NCI-H748 treated with DMSO at 0.1 percent for 48 hours (cell line): ENCODE measurements at regions not wholly inside any gene's neighbourhood (a gene's known extent, or its start where the extent isn't known, plus 50 kb on each side); places are given as distances from the start of the nearest gene placed in this dataset.

Experiments
- DNase-seq: peaks from one replicate; lab custom pipeline; 2025; lab: John Stamatoyannopoulos, UW

DNA sequence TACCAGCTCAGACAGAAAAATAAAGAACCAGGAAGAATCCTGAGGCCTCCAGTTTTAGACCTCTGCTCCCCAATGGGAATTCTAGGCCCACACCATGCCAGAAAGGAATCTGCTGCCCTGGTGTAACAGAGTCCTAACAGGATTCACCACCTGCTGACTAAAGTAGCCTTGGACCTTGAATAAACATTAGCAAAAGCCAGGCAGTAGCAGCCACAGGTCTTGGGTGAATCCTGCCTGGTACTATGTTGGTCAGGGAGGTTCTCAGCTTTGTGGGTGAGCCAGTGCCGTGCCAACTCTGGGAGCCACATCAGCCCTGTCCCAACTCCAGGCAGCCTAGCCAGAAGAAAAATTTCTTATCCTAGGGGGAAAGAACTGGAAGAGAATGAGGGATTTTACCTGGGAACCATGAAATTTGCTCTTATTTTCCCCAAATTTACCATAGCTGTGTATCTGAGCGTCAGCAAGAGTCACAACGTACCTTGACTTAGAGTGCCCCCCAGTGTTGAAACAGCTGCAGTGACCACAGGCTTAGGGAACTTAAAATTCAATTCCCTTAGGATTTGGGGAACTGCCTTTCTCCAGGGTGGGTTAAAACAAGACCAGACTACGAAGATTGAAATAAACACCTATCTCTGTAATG is 1895.6 kb upstream of the PRR20A start:
- no peak for DNase-seq

DNA sequence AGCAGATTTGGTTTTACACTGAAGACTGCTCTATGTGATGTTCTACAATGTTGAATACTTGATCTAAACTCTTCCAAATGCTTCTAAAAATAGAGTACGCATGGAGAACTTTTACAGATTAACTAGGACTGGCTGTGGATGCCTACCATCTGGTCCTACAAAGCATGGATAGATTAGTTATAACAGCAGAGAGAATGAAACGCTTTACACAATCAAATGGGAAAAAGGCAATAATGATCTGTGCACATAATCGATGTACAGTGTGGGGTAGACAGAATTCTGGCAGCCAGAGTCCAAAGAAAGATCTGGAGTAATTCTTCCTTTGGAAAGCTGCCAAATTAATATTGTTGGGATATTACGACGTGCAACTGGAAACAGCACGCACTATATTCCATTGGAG is 1885.5 kb upstream of the PRR20A start:
- DNase-seq, result no peak

DNA sequence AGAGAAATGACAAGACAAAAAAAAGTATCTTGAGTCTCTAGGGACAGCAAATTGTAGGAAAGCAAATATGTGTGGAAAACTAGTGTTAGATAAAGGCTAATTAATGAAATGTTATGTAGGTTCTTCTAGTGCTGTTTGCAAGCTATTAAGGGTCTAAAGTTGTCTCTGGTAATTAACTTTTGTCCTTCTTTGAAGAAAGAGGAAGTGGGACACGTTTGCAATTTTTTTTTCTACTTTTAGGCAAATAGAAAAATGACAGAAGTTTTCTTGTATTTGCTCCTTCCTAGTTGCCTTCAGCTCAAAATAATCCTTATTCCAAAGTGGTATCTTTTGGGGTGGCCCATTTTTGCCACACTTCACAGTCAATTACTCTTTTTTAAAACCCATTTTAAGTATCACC is 1877.7 kb upstream of the PRR20A start:
- no peak for DNase-seq

DNA sequence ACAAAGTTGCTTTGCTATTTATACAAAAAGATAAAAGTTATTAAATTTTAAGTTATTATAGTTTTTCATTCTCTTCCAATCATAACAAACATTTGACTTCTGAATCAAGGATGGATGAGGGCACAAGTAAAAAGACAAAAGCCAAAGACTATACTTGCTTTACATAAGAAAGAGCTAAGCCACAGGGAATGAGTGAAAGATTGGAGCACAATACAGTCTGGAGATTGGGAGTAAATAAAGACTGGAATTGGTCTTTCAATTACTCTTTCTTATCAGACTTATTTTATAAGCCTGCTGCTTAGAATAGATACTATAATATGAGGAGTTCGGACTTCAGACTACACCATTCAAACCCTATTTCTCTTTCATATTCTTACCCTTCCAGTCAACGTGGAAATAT is 1874.1 kb upstream of the PRR20A start:
- DNase-seq, result no peak

DNA sequence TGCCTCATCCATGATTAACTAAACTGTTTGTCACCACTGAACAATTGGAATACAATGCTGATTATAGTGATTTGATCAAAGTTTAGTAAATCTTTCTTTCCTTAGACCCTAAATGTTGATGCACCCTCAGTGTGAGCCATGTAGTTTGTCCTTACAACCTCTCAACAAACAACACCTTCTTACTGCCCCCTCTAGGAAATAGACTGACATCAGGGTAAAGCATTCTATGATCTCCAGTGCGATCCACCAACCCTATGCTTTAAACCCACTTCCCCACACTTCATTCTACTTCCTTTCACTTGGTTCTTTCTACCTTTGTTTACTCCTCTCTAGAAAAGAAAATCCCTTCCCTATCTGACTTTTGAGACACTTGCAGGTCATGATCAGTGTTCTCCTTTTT is 1842.5 kb upstream of the PRR20A start:
- no peak for DNase-seq

DNA sequence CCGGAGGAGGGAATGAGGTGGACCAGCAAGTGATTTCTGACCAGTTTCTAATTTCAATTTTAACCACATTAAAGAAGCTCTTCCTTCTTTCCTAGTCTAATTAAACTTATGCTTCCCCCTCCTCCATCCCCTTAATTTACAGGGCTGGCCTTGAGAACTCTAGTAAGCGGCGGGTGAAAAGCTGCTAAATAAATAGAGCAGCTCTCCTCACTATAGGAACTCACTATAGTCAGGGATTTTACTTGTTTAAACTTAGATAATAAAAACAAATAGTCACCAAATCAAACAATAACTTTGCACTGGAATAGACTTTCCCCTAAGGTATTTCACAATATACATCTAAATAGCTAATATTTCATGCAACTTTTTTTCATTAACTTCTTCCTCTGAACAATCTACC is 1838.2 kb upstream of the PRR20A start:
- DNase-seq, result no peak

DNA sequence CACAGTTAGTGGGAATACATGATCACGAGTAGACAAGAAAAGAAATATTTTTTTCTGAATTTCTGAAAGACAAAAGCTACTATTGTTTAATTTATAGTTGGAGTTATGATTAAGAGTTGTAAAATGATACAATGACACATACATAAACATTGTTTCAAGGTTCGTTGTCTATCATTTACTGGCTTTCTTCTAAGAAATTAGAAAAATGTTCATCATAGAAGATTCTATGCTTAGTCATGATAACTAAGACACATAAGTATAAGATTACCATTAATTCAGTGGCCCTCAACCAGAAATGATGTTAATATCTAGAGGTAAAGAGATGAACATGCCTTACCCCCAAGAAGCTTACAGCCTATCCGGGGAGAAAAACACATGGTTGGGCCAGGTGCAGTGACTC is 1832.8 kb upstream of the PRR20A start:
- no peak for DNase-seq

DNA sequence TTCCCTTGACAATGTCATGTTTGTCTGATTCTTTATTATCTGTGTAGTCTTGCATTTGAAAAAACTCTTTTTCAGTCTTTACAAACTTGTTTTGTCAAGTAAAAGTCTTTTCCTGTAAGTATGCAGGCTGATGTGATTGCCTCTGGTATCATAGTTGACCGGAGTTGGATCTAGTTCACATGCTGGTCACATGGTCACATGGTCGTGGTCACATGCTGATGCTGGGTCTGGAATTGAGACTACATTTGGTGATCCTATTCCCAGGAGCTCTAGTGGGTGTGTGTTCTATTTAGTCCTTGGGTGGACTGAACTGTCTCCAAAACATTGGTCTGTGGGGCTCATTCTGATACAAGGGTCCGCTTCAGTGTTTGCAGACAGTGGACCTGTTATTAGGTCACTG is 1798.8 kb upstream of the PRR20A start:
- no peak for DNase-seq

DNA sequence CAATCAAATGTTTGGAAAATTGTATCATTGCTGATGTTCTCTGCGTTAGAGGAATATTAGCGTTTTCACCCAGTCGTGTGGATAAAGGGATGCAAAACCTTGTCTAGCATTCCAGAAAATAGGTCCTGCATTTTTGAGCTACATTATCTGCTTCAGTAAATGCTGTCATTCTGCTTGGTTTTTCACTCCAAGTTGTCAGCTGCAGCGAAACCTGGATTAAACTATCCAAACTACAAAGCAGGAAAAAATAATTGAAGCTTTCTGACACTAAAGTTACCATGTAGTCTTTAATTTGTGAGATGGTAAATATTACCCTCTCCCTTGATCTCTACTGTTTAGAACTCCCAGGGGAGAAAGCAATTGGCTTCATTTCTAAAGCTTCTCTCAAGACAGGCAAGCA is 1795.5 kb upstream of the PRR20A start:
- DNase-seq, result no peak

DNA sequence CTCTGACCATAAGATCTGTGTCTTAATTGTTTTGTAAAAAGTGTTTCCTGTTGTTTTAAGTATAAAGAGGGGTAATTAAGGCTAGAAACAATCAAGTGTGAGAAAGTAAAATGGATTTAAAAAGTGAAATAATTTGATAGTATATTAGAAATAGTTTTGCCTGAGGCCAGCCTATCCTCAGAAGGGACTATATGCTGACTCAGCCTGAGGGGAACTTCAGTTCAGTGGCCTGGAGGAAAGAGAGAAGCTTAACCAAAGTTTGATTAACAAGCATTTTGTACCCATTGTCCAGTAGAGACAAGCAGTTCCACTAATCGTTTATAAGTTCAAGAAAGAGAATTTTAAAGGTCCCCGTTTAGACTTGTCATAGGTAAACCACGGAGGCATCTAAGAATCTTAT is 1793.2 kb upstream of the PRR20A start:
- no peak for DNase-seq

DNA sequence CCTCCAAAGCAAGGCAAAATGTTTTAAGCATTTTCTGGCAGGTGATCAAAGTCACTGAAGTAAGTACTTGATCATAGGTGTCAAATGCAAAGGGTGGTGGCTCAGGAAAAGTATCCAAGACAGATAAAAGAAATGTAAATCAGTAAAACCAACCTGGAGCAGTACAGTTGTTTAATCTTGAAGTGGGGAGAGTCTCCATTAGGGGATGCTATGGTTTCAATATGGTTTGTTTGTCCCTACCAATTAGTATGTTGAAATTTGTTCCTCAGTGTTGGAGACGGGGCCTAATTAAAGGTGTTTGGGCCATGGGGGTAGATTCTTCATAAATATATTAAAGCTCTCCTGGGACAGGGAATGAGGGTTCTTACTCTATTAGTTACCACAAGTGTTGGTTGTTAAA is 1781.7 kb upstream of the PRR20A start:
- DNase-seq, result no peak

DNA sequence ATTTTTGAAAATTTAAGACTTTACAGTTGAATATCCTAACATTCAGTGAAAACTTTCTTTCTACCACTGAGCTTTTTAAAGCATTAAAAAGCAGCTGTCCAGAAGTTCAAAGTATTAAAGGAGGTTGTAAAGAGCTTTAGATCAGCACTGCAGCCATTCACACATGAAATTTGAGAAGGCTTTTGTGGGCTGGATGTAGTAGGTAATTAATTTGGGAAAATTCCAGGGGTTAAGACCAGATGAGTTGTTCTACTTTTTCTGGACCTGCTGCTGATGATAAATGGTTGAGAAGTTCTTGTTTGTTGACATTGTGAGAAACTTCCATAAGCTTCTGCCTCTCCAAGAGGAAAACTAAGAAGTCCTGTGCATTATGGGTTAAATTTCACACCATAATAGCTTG is 1779.6 kb upstream of the PRR20A start:
- DNase-seq, result no peak

DNA sequence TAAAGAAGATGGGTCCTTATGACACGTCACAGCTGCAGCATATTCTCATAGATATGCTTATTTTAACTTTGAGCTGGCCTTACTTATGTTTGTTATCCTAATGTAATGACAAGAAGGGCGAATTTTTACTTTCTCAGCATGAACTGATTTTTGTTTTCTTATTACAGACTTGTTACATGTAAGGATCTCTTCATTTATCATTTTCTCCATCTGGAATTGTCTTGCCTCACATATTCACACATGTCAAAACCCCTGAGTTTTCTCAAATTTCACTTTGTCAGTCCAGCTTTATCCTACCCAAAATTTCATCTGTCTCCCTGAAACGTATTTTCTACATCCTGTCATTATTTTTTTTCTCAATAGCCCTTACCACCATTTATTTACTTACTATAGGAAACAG is 1774.0 kb upstream of the PRR20A start:
- DNase-seq, result no peak

DNA sequence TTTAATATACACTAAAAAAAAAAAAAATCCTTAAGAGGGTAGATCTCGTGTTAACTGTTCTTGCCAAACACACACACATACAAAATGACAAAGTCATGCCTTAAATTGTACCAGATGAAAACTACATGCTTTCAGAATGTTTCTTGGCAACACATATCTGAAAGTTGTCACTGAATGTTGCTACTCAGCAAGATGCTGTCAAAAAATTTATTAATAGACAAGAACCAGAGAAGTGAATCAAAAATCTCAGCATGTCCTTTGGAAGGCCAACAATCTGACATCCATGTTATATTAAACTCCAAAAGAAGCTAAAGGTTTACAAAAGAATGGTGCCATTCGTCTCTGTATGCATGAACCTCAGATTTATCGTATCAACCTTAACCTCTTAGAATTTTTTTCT is 1746.2 kb upstream of the PRR20A start:
- no peak for DNase-seq

DNA sequence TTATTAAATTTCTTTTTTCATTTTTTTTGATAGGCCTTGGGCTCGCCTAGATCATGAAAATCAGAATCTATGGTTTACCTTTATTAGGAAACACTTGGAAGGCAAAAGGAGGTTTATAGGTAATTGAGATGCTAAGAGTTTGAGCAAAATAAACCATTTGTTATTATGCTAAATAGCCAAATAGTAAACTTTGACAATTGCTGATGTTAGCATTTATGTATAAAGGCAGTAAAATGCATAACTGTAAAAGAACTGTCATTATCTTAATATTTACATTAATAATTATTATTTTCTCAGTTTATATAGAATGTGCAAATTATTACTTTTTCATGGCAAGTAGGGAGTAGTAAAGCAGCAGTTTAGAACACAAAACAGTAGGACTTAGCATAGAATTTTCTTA is 1737.8 kb upstream of the PRR20A start:
- no peak for DNase-seq

DNA sequence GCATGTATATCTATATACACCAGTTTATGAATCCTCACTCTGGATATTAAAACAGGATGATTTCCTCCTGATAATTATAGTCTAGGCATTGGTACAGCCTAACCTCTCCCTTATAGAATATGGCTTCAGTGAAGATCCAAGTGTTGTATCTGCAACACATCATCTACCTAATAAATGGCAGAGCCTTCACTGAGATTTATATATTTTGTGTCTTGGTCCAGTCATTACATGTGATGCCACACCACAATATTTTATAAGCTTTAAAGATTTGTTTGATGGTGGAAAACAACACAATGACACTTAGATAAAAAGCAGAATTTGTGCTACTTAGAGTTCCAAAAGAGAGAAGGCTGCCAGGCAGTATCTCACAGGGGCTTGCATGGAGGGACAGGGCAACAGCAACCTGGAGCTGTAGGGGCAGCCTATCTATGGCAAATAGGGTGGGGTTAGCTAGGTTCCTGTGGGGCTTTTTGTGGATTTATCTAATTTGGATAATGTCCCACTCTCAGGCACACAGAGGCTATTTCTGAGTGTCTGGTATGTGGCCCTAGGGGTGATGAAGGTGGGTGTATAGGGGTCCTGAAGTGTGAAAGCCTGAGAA is 1736.7 kb upstream of the PRR20A start:
- DNase-seq, result no peak

DNA sequence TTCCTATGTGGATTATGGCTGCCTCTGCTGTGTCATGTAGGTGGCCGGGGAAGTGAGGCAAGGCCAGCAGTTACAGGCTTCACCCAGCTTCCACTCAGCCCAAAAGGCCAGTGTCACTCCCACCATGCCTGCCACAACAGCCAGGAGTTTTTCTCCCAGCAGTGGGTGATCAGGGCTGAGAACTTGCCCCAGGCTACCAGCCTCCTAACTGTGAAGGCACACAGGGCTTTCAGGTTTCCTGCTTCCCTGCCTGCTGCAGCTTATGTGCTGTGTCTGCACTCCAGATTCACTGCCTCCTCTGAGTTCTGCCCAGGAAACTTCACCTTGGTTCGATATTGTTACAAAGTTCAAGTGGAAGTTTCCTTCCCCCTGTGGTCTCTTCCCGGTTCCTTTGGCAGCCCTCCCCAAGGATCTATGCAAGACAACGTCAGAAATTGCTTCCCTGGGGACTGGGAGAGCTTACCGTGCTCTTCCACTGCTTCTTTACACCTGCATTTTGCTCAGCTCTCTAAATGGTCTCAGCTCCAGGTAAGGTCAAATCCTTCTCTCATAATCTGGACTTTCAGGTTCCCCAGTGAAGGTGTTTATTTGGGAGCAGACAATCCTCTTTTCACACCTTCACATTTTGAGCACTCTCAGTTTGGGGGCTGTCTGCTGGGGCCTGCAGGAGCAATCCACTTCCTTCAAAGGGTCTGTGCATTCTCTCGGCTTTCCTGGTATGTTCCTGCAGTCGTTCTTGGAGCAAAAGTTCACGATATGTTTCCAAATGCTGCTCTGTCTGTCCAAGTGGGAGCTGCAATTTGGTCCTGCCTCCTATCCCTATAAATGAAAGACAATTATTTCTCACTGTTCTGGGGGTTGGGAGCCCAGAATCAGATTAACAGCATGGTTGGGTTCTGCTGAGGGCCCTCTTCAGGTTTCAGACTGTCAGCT is 1730.1 kb upstream of the PRR20A start:
- no peak for DNase-seq

DNA sequence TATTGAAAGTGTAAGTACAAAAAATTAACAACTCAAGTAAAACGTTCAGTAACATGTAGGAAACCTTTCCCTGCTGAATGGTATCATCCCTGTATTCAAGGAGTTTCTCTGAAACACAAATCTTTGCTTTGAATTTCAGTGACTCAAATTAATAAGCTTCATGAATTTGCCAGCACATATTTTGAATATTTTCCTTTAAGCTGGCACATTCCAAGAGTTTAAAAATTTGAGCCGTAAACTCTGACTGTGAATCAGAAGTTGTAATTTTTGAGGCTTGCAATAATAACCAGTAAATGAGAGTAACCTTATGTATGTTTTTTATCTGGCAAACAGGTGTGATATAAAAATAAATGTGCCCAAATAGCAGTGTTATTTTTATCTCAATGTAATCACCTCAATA is 1722.6 kb upstream of the PRR20A start:
- no peak for DNase-seq

DNA sequence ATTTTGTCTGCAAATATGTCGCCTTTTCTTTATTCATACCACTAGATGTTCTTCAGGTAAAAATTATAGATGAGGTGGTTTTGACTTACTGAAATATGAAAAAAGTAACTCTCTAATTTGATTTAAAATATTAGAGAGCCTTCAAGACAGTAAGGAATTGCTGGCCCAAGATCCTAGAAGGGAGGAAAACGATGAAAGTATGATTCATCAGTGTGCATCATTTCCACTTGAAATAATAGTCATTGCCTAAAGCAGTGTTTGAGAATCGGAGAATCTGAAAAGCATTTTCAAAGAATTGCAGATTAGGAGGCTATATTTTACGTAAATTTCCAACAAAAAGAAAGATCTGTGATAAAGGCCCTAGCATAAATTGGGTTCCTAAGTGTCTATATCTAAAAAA is 1707.9 kb upstream of the PRR20A start:
- no peak for DNase-seq

DNA sequence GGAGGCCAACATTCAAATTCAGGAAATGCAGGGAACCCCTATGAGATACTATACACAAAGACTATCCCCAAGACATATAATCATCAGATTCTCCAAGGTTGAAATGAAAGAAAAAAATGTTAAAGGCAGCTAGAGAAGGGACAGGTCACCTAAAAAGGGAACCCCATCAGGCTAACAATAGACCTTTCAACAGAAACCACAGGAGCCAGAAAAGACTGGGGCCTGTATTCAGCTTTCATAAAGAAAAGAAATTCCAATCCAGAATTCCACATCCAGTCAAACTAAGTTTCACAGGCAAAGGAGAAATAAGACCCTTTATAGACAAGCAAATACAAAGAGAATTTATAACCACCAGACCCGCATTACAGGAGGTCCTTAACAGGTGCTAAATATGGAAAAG is 1703.6 kb upstream of the PRR20A start:
- no peak for DNase-seq

DNA sequence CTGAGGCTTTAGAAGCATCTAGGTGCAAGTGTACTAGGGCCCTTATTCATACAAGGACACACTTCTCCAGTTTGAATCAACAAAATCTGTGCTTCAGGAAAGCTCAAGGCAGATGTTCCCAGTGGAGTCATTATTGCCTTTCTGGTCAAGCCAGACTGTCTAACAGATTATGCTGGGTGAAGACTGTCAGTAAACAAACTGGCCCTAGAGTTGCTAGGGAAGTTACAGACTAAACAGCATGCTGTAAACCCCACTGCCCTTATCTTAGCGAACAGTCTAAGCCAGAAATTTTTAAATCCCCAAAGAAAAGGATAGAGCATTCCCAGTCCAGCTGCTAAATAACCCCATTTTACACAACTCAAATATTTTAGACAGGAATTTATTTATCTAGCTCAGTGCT is 1701.3 kb upstream of the PRR20A start:
- DNase-seq, result peak; percentile 21

DNA sequence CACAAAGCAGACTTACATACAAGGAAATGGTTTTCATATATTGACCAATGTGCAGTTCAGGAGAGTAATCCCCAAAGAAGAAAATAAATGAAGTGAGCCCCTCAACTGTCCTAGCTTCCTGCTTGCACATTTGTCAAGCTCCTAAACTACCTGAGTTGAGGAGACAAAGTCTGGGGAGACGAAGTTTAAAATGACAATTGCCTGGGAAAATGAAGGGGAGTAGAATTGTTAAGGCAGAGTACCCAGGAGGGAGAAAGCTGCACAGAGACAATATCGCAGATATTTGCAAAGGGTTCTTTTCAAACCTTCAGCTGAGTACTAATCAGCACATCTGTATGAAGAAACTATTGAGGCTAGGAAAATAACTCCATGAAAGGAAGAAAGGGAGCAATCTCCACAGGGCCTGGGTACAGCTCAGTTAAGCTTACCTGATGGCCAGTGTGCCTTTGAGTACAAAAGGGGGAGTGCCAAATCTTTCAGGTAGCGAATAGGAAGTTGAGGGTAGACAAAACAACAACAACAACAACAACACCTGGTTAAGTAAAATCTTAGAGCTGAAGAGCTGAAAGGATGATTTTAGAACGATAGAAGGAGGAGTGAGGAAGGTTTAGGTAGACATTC is 1700.1 kb upstream of the PRR20A start:
- DNase-seq, result no peak

DNA sequence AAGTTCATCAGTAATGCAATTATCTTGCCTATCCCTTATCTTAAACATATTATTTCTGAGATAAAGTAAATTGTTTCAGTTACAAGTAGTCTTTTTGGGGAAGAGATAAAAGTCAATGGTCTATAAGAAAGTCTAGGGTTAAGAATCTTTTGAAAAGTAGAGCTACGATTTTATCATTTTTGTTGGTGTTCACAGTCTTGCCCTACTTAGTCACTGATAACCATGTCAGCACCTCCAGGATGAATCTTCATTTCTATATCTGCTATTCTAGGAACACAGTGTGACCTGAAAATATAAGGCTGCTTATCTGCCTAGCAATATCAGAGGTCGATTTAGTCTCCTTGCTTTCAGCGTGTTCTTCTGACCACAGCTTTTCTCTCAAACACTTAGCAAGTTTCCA is 1676.5 kb upstream of the PRR20A start:
- DNase-seq, result no peak
